Gastrocnemius medialis (tissue), 4 donors: ENCODE measurements at regions not wholly inside any gene's neighbourhood (a gene's known extent, or its start where the extent isn't known, plus 50 kb on each side); places are given as distances from the start of the nearest gene placed in this dataset.

Experiments used
- ATAC-seq, 2 donors: fragments of 150-250 bp; one replicate each; pipeline ENCODE4 v1.9.1; 2016
- DNase-seq, 2 donors: peaks; one replicate each; pipeline ENCODE4 v3.0.0-alpha.2; 2019
- H3K27ac ChIP-seq, 4 donors: fragments of 200-600 bp; sonication (generic); 1 replicate in 1 of 4; 2 replicates in 3 of 4; pipeline ENCODE4 v1.5.1; 2016 to 2018; ENCODE audit warnings: mild to moderate bottlenecking in 2 of 4, moderate library complexity in 1 of 4
- H3K27me3 ChIP-seq, 3 donors: fragments of 200-600 bp; sonication (generic) in 2 of 3; 1 replicate in 1 of 3; 2 replicates in 2 of 3; pipeline versions ENCODE4 v1.5.1 to v1.6.0; 2016 to 2019; ENCODE audit warnings: mild to moderate bottlenecking in 1 of 3, moderate library complexity in 1 of 3
- H3K36me3 ChIP-seq, 2 donors: fragments of 200-600 bp; sonication (generic) in 1 of 2; one replicate each; pipeline ENCODE4 v1.5.1; 2017 to 2018
- H3K4me1 ChIP-seq, 2 donors: fragments of 200-600 bp; sonication (generic) in 1 of 2; one replicate each; pipeline ENCODE4 v1.5.1; 2016 to 2017; ENCODE audit warnings: mild to moderate bottlenecking in 2 of 2
- H3K4me3 ChIP-seq, 4 donors: fragments of 200-600 bp; sonication (generic) in 3 of 4; 1 replicate in 1 of 4; 2 replicates in 3 of 4; pipeline ENCODE4 v1.5.1; 2016 to 2019; ENCODE audit warnings: mild to moderate bottlenecking in 2 of 4
- H3K9me3 ChIP-seq, 3 donors: fragments of 200-600 bp; sonication (generic) in 2 of 3; 1 replicate in 1 of 3; 2 replicates in 2 of 3; pipeline ENCODE4 v1.5.1; 2016 to 2019
- POLR2A ChIP-seq, 2 donors: fragments of 450-650 bp; IDR thresholded peaks; one replicate each; pipeline ENCODE4 v1.6.1; 2017; ENCODE audit warnings: antibody characterized with exemption in 2 of 2, mild to moderate bottlenecking in 2 of 2, moderate library complexity in 2 of 2
- in situ Hi-C, 4 donors: fragments of 200-750 bp; cut with MboI; loops; one replicate each; pipeline versions ENCODE4 v1.15.0 to v1.8.0; 2017; ENCODE audit warnings: low sequenced_read_pairs in 4 of 4
- intact Hi-C: fragments of 100-400 bp; cut with DNase I; formaldehyde crosslinking; loops from one replicate; pipeline ENCODE4 v1.15.1; 2023; ENCODE audit warnings: low total_unique reads
- TF ChIP-seq, protein P1 (sequence below), 5 experiments: fragments of 450-650 bp in 3 of 5; fragments of 200-600 bp in 2 of 5; sonication (generic) in 2 of 5; IDR thresholded peaks in 4 of 5; conservative IDR thresholded peaks in 1 of 5; 1 replicate in 4 of 5; 2 replicates in 1 of 5; pipeline ENCODE4 v1.5.1; 2016 to 2019; ENCODE audit warnings: antibody characterized with exemption in 5 of 5, mild to moderate bottlenecking in 3 of 5, moderate library complexity in 3 of 5

DNA sequence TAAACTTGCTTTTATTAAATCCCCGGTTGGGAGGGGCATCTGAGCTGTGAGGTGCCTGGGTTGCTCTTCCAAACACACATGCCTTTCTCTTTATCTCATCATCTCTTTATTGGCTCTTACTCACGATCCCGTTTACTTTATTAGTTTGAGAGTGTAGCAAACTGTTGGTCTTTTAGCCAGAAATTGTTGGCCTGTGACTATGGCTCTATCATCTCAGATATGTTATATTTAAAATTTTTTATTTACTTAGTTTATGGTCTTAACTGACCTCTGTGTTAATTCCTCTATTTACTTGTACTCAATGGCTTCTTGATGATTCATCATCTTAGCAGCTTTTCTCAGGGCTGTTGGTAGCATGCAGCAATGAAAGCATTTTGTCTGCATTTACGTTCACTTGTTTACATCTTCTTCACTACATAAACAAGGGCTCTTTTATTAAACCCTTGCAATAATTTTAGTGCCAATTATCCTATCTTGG, 408.4 kb downstream of the HRH4 start:
- H3K9me3 ChIP-seq, result no peaks in the 10 kb centered on the region
- H3K4me1 ChIP-seq, result no peaks in the 10 kb centered on the region
- H3K4me3 ChIP-seq, result no peak overlapping the region
- no peak overlapping the region for H3K27ac ChIP-seq
- ATAC-seq (no peak), DNase-seq (no peak)
- TF ChIP-seq POLR2A (IDR thresholded peaks at IDR 0.05), result no peak
- TF ChIP-seq, protein P1, sequence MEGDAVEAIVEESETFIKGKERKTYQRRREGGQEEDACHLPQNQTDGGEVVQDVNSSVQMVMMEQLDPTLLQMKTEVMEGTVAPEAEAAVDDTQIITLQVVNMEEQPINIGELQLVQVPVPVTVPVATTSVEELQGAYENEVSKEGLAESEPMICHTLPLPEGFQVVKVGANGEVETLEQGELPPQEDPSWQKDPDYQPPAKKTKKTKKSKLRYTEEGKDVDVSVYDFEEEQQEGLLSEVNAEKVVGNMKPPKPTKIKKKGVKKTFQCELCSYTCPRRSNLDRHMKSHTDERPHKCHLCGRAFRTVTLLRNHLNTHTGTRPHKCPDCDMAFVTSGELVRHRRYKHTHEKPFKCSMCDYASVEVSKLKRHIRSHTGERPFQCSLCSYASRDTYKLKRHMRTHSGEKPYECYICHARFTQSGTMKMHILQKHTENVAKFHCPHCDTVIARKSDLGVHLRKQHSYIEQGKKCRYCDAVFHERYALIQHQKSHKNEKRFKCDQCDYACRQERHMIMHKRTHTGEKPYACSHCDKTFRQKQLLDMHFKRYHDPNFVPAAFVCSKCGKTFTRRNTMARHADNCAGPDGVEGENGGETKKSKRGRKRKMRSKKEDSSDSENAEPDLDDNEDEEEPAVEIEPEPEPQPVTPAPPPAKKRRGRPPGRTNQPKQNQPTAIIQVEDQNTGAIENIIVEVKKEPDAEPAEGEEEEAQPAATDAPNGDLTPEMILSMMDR (IDR thresholded peaks at IDR 0.05 in 4 of 5, conservative IDR thresholded peaks at IDR 0.05 in 1 of 5), result no peak
- intact Hi-C loops, result no loop called here
- in situ Hi-C loops, result no loop called here
- no peaks in the 10 kb centered on the region for H3K27me3 ChIP-seq
- H3K36me3 ChIP-seq, result no peaks in the 10 kb centered on the region

DNA sequence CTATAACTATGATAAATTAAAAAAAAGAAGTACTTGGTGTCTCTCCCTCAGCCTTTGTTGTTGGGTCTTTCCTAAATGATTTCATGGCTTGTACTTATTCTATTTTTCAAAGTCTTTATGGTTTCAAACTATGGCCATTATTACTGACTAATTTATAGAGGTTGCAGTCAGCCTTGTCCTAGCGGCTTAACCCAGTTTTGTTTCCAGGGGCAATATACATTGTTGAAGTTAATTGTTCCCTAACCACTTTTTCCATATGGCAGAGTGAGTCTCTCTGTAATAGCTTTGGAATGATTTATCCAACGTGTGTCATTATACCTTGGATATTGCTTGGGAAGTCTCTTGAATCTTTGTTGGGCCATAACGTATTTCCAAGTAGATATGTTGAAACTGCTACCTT, 408.8 kb downstream of the HRH4 start:
- Histone ChIP-seq H3K9me3 (no peaks in the 10 kb centered on the region), H3K27ac (no peak overlapping the region), H3K4me1 (no peaks in the 10 kb centered on the region), H3K4me3 (no peak overlapping the region), H3K27me3 (no peaks in the 10 kb centered on the region), H3K36me3 (no peaks in the 10 kb centered on the region)
- ATAC-seq (no peak), DNase-seq (no peak)
- intact Hi-C loops (no loop called here), in situ Hi-C loops (no loop called here)
- TF ChIP-seq, protein P1 (IDR thresholded peaks at IDR 0.05 in 4 of 5, conservative IDR thresholded peaks at IDR 0.05 in 1 of 5), result no peak
- TF ChIP-seq POLR2A (IDR thresholded peaks at IDR 0.05), result no peak

DNA sequence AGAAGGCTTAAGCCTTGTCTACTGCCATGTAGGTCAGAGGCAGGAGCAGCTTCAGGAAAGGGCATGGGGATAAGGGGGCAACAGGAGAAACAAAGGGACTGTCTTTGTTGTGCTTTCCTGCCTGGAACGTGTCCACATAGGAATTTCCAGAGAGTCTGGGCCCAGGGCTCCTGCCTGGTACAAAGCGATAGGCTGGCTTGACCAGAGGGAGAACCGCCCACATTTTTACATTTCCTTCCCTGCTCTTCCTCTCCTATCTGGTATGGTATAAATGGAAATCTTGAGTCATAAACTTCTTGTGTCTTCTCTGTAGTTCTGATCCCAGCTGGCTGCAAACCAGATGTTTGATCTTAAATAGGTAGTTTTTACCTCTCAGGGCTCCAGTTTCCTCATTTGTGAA, 414.8 kb downstream of the HRH4 start:
- H3K9me3 ChIP-seq, result no peaks in the 10 kb centered on the region

DNA sequence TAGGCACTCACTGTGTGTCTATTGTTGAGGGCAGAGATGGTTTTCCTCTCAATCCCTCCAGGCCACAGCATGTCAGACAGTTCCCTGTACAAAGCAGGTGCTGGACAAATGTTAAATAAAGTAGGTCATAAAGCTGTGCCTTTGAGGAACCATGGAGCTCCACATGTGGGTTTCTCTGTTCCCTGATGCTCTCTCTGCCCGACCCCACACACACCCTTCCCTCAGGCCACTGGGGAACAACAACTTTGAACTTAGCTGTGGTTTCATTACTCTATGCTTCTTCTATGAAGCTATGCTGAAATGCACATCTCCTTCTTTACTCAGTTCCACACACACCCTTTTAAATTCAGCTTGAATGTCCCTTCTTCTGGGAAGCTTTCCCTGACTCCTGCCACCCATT, 415.3 kb downstream of the HRH4 start:
- Histone ChIP-seq H3K9me3 (no peaks in the 10 kb centered on the region), H3K27me3 (no peaks in the 10 kb centered on the region), H3K27ac (no peak overlapping the region), H3K4me1 (no peaks in the 10 kb centered on the region), H3K36me3 (no peaks in the 10 kb centered on the region), H3K4me3 (no peak overlapping the region)
- no peak for TF ChIP-seq POLR2A (IDR thresholded peaks at IDR 0.05)
- TF ChIP-seq, protein P1 (IDR thresholded peaks at IDR 0.05 in 4 of 5, conservative IDR thresholded peaks at IDR 0.05 in 1 of 5), result no peak
- ATAC-seq (no peak), DNase-seq (no peak)
- intact Hi-C loops (loop anchor here (10.0 kb wide), 2 partner anchors 189 to 479 kb away; partner anchors contain the start of gene ZNF521), in situ Hi-C loops (loop anchor here in 3 of 4 donors (5.0 to 25.0 kb wide), 4 partner anchors 787 to 1022 kb away; no protein-coding TSS in a partner anchor)

More for the DNA sequence above, 414.8 kb downstream of the HRH4 start:
- H3K4me1 ChIP-seq, result no peaks in the 10 kb centered on the region
- H3K36me3 ChIP-seq, result no peaks in the 10 kb centered on the region
- DNase-seq (no peak), ATAC-seq (no peak)
- no peak overlapping the region for H3K4me3 ChIP-seq
- intact Hi-C loops, result loop anchor here (10.0 kb wide), 2 partner anchors 190 to 480 kb away; partner anchors contain the start of gene ZNF521
- H3K27ac ChIP-seq, result no peak overlapping the region
- in situ Hi-C loops, result loop anchor here in 3 of 4 donors (5.0 to 25.0 kb wide), 4 partner anchors 787 to 1022 kb away; no protein-coding TSS in a partner anchor
- no peaks in the 10 kb centered on the region for H3K27me3 ChIP-seq
- TF ChIP-seq, protein P1 (IDR thresholded peaks at IDR 0.05 in 4 of 5, conservative IDR thresholded peaks at IDR 0.05 in 1 of 5), result no peak
- TF ChIP-seq POLR2A (IDR thresholded peaks at IDR 0.05), result no peak
